ENCODE measurements at regions not wholly inside any gene's neighbourhood (a gene's known extent, or its start where the extent isn't known, plus 50 kb on each side); places are given as distances from the start of the nearest gene placed in this dataset.
A peak's percentile ranks its signal among the peaks of the same experiment; 100 is the strongest.

- peak; percentile 83 for TF ChIP-seq CTCF (IDR thresholded peaks at IDR 0.05)
Measured at GRCh38 chr1:181423301-181423918, 59.9 kb upstream of the CACNA1E start.

- peak; percentile 100 for TF ChIP-seq CTCF (IDR thresholded peaks at IDR 0.05)
Measured at GRCh38 chr1:181424786-181425403, 58.4 kb upstream of the CACNA1E start.

- TF ChIP-seq CTCF (IDR thresholded peaks at IDR 0.05) = no peak
Measured at GRCh38 chr1:181425566-181425965, 57.8 kb upstream of the CACNA1E start.

- TF ChIP-seq CTCF (IDR thresholded peaks at IDR 0.05) = no peak
Measured at GRCh38 chr1:181429462-181429861, 53.9 kb upstream of the CACNA1E start.

GRCh38 chr1:181430015-181430885, 53.1 kb upstream of the CACNA1E start:
- no peak for TF ChIP-seq CTCF (IDR thresholded peaks at IDR 0.05)
